HUDEP-2 (cell line): ENCODE measurements at regions not wholly inside any gene's neighbourhood (a gene's known extent, or its start where the extent isn't known, plus 50 kb on each side); places are given as distances from the start of the nearest gene placed in this dataset.
A peak's percentile ranks its signal among the peaks of the same experiment; 100 is the strongest.

Experiments used
- DNase-seq, 76 experiments: peaks; one replicate each; lab custom pipeline; 2025; ENCODE audit not compliant: unreplicated experiment in 76 of 76; lab: John Stamatoyannopoulos, UW

DNA sequence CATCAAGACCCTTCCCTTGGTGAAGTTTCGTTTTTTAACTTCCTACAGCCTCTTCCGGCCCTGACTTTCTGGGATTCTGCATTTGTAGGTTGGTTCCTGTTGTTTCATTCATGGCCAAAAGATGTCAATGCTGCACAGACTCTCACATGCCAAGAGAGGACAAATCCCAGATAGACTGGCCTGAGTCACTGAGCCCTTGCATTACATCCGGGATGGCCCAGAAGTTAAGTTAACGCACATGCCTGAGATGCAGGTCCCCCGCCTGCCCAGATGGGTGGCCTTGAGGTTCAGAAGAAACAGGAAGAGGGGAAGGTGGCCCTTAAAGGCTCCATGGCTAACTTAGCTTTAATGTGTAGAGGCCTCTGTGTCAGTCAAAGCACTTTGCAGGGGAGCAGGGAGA lies 51.6 kb upstream of the SRGAP3 start:
- no peak for DNase-seq

DNA sequence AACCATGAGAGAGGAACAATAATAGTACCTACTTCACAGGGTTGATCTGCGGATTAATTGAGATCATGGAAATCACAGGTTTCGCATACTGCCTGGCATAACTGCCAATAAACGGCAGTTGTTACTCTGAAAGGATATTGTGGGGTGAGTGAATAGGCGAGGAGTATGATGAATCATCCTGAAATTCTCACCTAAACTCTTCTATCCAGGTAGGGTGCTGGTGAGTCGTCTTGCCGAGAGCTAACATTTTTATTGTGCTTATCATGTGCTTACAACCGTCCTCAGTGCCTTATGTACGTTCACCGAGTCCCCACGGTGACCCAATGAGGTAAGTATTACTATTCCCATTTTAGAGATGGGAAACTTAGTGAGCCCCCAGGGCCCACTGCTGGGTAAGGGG lies 52.4 kb upstream of the SRGAP3 start:
- DNase-seq, result no peak

DNA sequence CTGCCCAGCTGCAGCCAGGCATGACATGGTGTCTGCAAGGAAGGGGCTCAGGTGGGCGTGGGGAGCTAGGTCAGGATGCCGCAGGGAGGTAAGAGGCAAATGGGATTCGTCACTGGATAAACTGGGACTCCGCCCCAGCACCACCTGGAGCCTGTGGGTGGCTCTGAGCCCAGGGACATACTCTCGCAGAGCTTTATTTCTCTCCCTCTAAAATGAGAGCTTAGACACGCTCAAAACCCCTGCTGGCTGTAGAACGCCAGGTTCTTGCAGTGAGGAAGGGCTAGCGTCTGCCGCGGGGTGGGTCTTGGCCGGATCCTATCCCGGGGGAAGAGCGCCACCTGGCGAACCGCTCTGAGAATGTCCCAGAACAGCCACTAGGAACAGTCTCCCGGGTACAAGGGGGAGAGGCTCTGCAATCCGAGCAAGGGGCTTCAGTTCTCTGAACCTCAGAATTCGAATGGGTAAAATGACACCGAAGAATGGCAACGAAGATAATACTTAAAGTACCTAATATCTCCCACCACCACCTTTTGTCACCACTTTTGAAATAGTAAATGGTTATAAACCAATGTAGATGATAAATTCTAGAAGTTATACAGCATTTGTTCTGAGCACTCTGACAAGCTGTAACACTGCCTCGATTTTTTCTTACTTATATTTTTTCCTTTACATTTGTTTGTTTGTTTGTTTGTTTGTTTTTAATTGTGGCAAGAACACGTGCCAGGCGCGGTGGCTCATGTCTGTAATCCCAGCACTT lies 53.2 kb upstream of the SRGAP3 start:
- peak in 65 of 76 experiments; percentile 2 to 68 (median 33) for DNase-seq

DNA sequence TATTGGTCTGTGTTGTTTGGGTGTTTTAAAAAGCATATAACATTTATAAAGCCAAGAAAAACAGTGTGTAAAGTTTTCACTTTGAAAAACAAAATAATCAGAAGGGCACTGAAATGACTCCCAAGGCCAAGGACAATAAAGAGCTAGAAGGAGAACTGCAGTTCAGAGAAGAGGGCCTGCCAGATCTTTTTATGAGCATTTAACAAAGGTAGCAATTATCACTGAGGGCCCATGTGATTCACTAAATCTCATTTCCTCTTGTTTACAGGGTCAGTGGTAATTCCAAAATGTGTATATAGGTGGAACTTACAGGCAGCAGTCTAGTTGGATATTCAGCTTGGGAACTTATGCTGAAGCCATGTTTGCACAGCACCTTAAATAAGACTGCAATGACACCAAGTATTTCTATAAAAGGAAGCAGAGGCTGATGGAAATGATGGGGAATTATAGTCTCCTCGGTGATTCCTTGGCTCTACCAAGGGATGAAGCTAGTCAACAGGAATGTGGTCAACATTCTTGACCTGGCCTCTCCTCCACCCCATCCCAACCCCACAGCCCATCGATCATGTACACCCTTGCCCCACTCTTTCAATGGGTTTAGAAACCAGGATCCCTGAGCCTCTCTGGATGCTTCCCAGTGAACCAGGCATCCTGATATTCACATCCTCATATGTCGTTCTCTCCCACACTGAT lies 54.4 kb upstream of the THUMPD3 start:
- no peak for DNase-seq

DNA sequence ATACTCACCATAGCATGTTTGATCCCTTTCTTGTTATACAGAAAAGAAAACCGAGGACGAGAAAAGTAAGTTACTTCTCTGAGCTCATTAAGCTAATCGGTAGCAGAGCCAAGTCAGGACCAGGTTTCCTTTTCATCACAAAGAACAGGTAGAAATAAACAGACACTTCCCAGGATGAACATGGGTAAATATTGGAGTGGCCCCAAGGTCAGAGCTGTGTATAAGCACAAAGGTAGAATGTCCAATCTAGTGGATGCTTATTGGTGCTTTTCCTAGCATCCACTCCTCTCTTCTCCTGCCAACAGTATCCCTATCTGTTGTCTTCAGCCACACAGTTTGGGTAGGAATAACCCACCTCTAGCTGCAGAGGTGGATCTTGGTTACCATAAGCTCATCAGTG lies 52.8 kb upstream of the THUMPD3 start:
- DNase-seq, result no peak

DNA sequence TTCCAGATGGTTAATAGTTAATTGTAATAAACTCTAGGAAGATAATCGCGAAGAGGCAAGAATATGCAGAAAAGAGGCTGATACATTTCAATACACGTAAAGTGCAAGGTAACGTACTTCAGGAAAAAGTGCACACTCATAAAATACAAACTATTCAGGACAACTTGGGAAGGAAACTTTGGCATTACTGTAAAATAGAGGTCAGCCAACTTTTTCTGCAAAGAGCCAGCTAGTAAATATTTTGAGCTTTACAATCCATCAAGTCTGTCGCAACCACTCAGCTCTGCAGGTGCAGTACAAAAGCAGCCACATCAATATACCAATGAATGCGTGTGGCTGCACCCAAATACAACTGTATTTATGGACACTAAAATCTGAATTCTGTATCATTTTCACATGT lies 51.6 kb upstream of the THUMPD3 start:
- no peak for DNase-seq
